DMS114 treated with DMSO at 0.1 percent for 48 hours (cell line): ENCODE measurements at regions not wholly inside any gene's neighbourhood (a gene's known extent, or its start where the extent isn't known, plus 50 kb on each side); places are given as distances from the start of the nearest gene placed in this dataset.

Experiments used
- DNase-seq: peaks from one replicate; lab custom pipeline; 2025; ENCODE audit not compliant: unreplicated experiment; lab: John Stamatoyannopoulos, UW

GRCh38 chr20:4521170-4521968, 164.9 kb upstream of the PRNP start:
- no peak for DNase-seq

- DNase-seq, result no peak
These were observed 166.7 kb upstream of the PRNP start for GRCh38 chr20:4519534-4519933.

- DNase-seq, result no peak
These were observed 169.4 kb upstream of the PRNP start for GRCh38 chr20:4516876-4517275.

GRCh38 chr20:4513720-4514119, 172.5 kb upstream of the PRNP start:
- no peak for DNase-seq

- no peak for DNase-seq
These were observed 173.2 kb upstream of the PRNP start for GRCh38 chr20:4512891-4513550.

- DNase-seq, result no peak
These were observed 174.5 kb upstream of the PRNP start for GRCh38 chr20:4511776-4512175.

- no peak for DNase-seq
These were observed 176.3 kb upstream of the PRNP start for GRCh38 chr20:4509825-4510522.

GRCh38 chr20:4508773-4509172, 177.5 kb upstream of the PRNP start:
- DNase-seq, result no peak

- no peak for DNase-seq
These were observed 179.0 kb upstream of the PRNP start for GRCh38 chr20:4507288-4507719.

- no peak for DNase-seq
These were observed 181.4 kb upstream of the PRNP start for GRCh38 chr20:4504814-4505213.

- no peak for DNase-seq
These were observed 183.5 kb upstream of the PRNP start for GRCh38 chr20:4502756-4503155.

GRCh38 chr20:4493386-4493785, 192.9 kb upstream of the PRNP start:
- no peak for DNase-seq

GRCh38 chr20:4491643-4492042, 194.6 kb upstream of the PRNP start:
- DNase-seq, result no peak

- DNase-seq, result no peak
These were observed 195.5 kb upstream of the PRNP start for GRCh38 chr20:4490606-4491280.

- DNase-seq, result no peak
These were observed 196.2 kb upstream of the PRNP start for GRCh38 chr20:4490045-4490444.

GRCh38 chr20:4488407-4489339, 197.6 kb upstream of the PRNP start:
- no peak for DNase-seq

GRCh38 chr20:4484379-4484997, 201.8 kb upstream of the PRNP start:
- DNase-seq, result no peak

GRCh38 chr20:4483961-4484360, 202.3 kb upstream of the PRNP start:
- DNase-seq, result no peak

- no peak for DNase-seq
These were observed 202.8 kb upstream of the PRNP start for GRCh38 chr20:4483486-4483885.

GRCh38 chr20:4480104-4480503, 206.2 kb upstream of the PRNP start:
- DNase-seq, result no peak
